Caco-2 (cell line): ENCODE measurements at regions not wholly inside any gene's neighbourhood (a gene's known extent, or its start where the extent isn't known, plus 50 kb on each side); places are given as distances from the start of the nearest gene placed in this dataset.
"Not testable (repeated sequence)": the region's sequence is repeated elsewhere in the genome, so short reads cannot be mapped to it uniquely, and the experiment has no call there.

Source experiments
- BruUV-seq: library from RNA; stranded (reverse); fragments of 400-500 nt; replicated peaks from 2 replicates; lab custom pipeline; 2021; lab: Mats Ljungman, UMichigan
- CTCF ChIA-PET: fragments of 300-600 bp; sonication (Branson Sonifier 250); formaldehyde crosslinking; loops from one replicate; lab custom pipeline; 2022; ENCODE audit warnings: antibody characterized with exemption; lab: Charles Lee
- POLR2A ChIA-PET: fragments of 300-600 bp; sonication (Branson Sonifier 250); formaldehyde crosslinking; loops from one replicate; lab custom pipeline; 2022; ENCODE audit warnings: antibody characterized with exemption; lab: Charles Lee
- DNase-seq, 2 experiments: peaks; one replicate each; pipeline versions ENCODE4 v3.0.0 to v3.0.0-alpha.2; 2020 to 2022
- H3K27me3 ChIP-seq: replicated peaks from 2 replicates; pipeline ENCODE4 v1.6.0; 2011; ENCODE audit warnings: low read length; ENCODE audit not compliant: control insufficient read depth, insufficient read depth
- H3K36me3 ChIP-seq: 2 replicates; pipeline ENCODE4 v1.5.1; 2011; ENCODE audit warnings: low read length; ENCODE audit not compliant: control insufficient read depth, insufficient read depth
- H3K4me1 ChIP-seq: fragments of 250-450 bp; sonication (Bioruptor Pico); 2 replicates; pipeline ENCODE4 v1.5.1; 2020; ENCODE audit warnings: mild to moderate bottlenecking
- H3K4me3 ChIP-seq: 2 replicates; pipeline ENCODE4 v1.5.1; 2011; ENCODE audit warnings: low read depth, mild to moderate bottlenecking, control low read depth, low read length
- H3K9me3 ChIP-seq: fragments of 250-450 bp; sonication (Bioruptor Pico); 2 replicates; pipeline ENCODE4 v1.5.1; 2020; ENCODE audit warnings: mild to moderate bottlenecking, moderate library complexity
- H3K27ac Mint-ChIP-seq: one replicate; pipeline ENCODE4 v1.8.0; 2022; ENCODE audit warnings: mixed read lengths; ENCODE audit not compliant: unreplicated experiment
- H3K27me3 Mint-ChIP-seq: one replicate; pipeline ENCODE4 v1.8.0; 2022; ENCODE audit warnings: mixed read lengths; ENCODE audit not compliant: insufficient read depth, unreplicated experiment
- H3K36me3 Mint-ChIP-seq: one replicate; pipeline ENCODE4 v1.8.0; 2022; ENCODE audit warnings: mild to moderate bottlenecking, mixed read lengths; ENCODE audit not compliant: insufficient read depth, unreplicated experiment
- H3K4me1 Mint-ChIP-seq: one replicate; pipeline ENCODE4 v1.8.0; 2022; ENCODE audit warnings: low read depth, mixed read lengths; ENCODE audit not compliant: unreplicated experiment
- H3K4me3 Mint-ChIP-seq: one replicate; pipeline ENCODE4 v1.8.0; 2022; ENCODE audit warnings: mild to moderate bottlenecking, moderate library complexity, mixed read lengths; ENCODE audit not compliant: unreplicated experiment
- H3K9me3 Mint-ChIP-seq: one replicate; pipeline ENCODE4 v1.8.0; 2022; ENCODE audit warnings: mixed read lengths; ENCODE audit not compliant: unreplicated experiment
- CTCF ChIP-seq, 2 experiments: fragments of 200-600 bp in 1 of 2; IDR thresholded peaks; 1 replicate in 1 of 2; 2 replicates in 1 of 2; pipeline versions ENCODE4 v1.5.1 to v1.8.0; 2011 to 2022; ENCODE audit warnings: antibody characterized with exemption in 1 of 2, control low read depth in 1 of 2, inconsistent platforms in 1 of 2, low read depth in 1 of 2, low read length in 1 of 2, mild to moderate bottlenecking in 1 of 2, moderate library complexity in 1 of 2; ENCODE audit not compliant: insufficient read depth in 1 of 2, severe bottlenecking in 1 of 2, unreplicated experiment in 1 of 2
- intact Hi-C: fragments of 100-400 bp; cut with micrococcal nuclease; formaldehyde crosslinking; loops from one replicate; pipeline ENCODE4 v1.10.0; 2022; ENCODE audit not compliant: unreplicated experiment

GRCh38 chr14:22375321-22375930 is 213.6 kb downstream of the DAD1 start:
- POLR2A ChIA-PET: no interaction called here
- H3K27ac Mint-ChIP-seq: no peak overlapping the region
- H3K36me3 Mint-ChIP-seq: no peaks in the 10 kb centered on the region
- Histone ChIP-seq H3K9me3 (no peaks in the 10 kb centered on the region), H3K36me3 (no peaks in the 10 kb centered on the region), H3K4me3 (no peak overlapping the region), H3K27me3 (no peaks in the 10 kb centered on the region), H3K4me1 (peaks cover 42% of the 10 kb centered on the region)
- H3K4me1 Mint-ChIP-seq: peaks cover 23% of the 10 kb centered on the region
- CTCF ChIA-PET: interaction anchor here (0.7 to 1.8 kb wide), 15 partner anchors 10 to 213 kb away, joined by 3 to 37 read pairs (median 6); no protein-coding TSS in a partner anchor
- peak; percentile 53 to 65 for TF ChIP-seq CTCF (IDR thresholded peaks at IDR 0.05; ENCODE audit: insufficient read depth in 1 of 2, low read depth in 1 of 2, low read length in 1 of 2, severe bottlenecking in 1 of 2, unreplicated experiment in 1 of 2)
- no peak overlapping the region for H3K4me3 Mint-ChIP-seq
- H3K27me3 Mint-ChIP-seq: no peaks in the 10 kb centered on the region
- no peaks in the 10 kb centered on the region for H3K9me3 Mint-ChIP-seq
- no TSS peak for BruUV-seq
- intact Hi-C loops: loop anchor here (1.0 to 5.0 kb wide), 5 partner anchors 56 to 213 kb away; no protein-coding TSS in a partner anchor
- peak in 1 of 2 experiments; percentile 60 for DNase-seq

DNA sequence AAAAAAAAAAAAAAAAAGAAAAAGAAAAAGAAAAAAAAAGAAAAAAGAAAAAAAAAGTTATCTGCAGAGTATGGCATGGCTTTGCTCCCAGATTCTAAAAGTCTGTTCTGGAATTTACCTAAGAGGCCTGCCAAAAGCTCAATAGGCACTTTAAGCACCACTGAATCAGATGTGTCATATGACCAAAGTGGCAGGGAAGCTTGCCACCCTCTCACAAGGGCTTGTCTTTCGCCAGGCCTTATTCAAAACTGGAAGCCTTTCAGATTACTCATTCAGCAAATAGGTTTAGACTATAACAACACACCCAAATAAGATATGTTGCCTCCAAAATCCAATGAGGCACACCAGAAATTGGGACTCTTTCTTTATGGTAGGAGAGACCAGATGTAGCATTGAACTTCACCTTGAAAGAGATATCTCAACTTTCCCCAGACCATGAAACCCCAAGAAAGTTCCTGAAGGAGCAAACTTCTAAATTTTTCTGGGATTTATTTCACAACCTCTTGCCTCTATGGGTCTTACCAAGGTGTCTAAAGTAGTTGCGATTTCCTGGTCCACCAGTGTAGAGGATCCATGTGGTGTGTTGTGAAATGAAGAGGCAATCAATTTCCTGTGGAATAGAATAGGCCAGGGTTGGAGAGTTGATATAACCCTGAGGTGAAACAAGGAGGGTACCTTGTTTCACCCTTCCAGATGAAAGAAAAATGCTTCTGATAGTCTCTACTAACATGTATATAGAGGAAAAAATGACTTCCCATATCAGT is 218.8 kb downstream of the DAD1 start:
- Mint-ChIP-seq H3K4me3 (no peak overlapping the region), H3K9me3 (no peaks in the 10 kb centered on the region), H3K4me1 (no peaks in the 10 kb centered on the region), H3K27me3 (no peaks in the 10 kb centered on the region), H3K27ac (no peak overlapping the region), H3K36me3 (no peaks in the 10 kb centered on the region)
- Histone ChIP-seq H3K27me3 (no peaks in the 10 kb centered on the region), H3K4me3 (no peak overlapping the region), H3K9me3 (no peaks in the 10 kb centered on the region), H3K36me3 (no peaks in the 10 kb centered on the region), H3K4me1 (no peaks in the 10 kb centered on the region; the same call in 1 of the 2 replicates)
- ChIA-PET CTCF (no interaction called here), POLR2A (interaction anchor here (0.6 kb wide), 1 partner anchor 61 kb away, joined by 4 read pairs; no protein-coding TSS in a partner anchor)
- no peak for TF ChIP-seq CTCF (IDR thresholded peaks at IDR 0.05; ENCODE audit: insufficient read depth in 1 of 2, low read depth in 1 of 2, low read length in 1 of 2, severe bottlenecking in 1 of 2, unreplicated experiment in 1 of 2)
- DNase-seq: no peak
- no TSS peak for BruUV-seq
- intact Hi-C loops: no loop called here

- Mint-ChIP-seq H3K27ac (no peak overlapping the region), H3K4me3 (no peak overlapping the region), H3K27me3 (no peaks in the 10 kb centered on the region), H3K4me1 (no peaks in the 10 kb centered on the region), H3K9me3 (peaks cover 4% of the 10 kb centered on the region), H3K36me3 (no peaks in the 10 kb centered on the region)
- no peaks in the 10 kb centered on the region for H3K4me1 ChIP-seq
- H3K36me3 ChIP-seq: no peaks in the 10 kb centered on the region
- intact Hi-C loops: no loop called here
- no peak for DNase-seq
- CTCF ChIA-PET: no interaction called here
- H3K9me3 ChIP-seq: peaks cover 4% of the 10 kb centered on the region; the same call in 1 of the 2 replicates
- POLR2A ChIA-PET: no interaction called here
- no TSS peak for BruUV-seq
- no peaks in the 10 kb centered on the region for H3K27me3 ChIP-seq
- H3K4me3 ChIP-seq: no peak overlapping the region
- TF ChIP-seq CTCF (IDR thresholded peaks at IDR 0.05; ENCODE audit: insufficient read depth in 1 of 2, low read depth in 1 of 2, low read length in 1 of 2, severe bottlenecking in 1 of 2, unreplicated experiment in 1 of 2): no peak
Observed at GRCh38 chr14:22358726-22359125, 230.3 kb downstream of the DAD1 start.

DNA sequence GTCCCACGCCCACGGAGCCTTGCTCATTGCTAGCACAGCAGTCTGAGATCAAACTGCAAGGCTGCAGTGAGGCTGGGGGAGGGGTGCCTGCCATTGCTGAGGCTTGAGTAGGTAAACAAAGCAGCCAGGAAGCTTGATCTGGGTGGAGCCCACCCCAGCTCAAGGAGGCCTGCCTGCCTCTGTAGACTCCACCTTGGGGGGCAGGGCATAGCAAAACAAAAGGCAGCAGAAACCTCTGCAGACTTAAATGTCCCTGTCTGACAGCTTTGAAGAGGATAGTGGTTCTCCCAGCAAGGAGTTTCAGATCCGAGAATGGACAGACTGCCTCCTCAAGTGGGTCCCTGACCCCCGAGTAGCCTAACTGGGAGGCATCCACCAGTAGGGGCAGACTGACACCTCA is 239.7 kb downstream of the DAD1 start:
- DNase-seq, H3K4me3 ChIP-seq, H3K27ac Mint-ChIP-seq, H3K4me3 Mint-ChIP-seq, H3K27me3 Mint-ChIP-seq, H3K36me3 ChIP-seq, H3K4me1 ChIP-seq, BruUV-seq, H3K27me3 ChIP-seq, intact Hi-C loops, CTCF ChIA-PET, H3K9me3 ChIP-seq, POLR2A ChIA-PET, H3K4me1 Mint-ChIP-seq, H3K36me3 Mint-ChIP-seq: not testable (repeated sequence)
- H3K9me3 Mint-ChIP-seq: peaks cover 26% of the 10 kb centered on the region
